Anterior cingulate cortex (tissue), 58 donors: ENCODE measurements at regions not wholly inside any gene's neighbourhood (a gene's known extent, or its start where the extent isn't known, plus 50 kb on each side); places are given as distances from the start of the nearest gene placed in this dataset.

ENCODE experiments used
- DNase-seq, 58 donors: peaks; one replicate each; lab custom pipeline; 2025; lab: John Stamatoyannopoulos, UW

GRCh38 chr20:52655395-52655794 is 316.8 kb upstream of the TSHZ2 start:
- no peak for DNase-seq

- no peak for DNase-seq
Measured at GRCh38 chr20:52654567-52654966, 317.6 kb upstream of the TSHZ2 start.

GRCh38 chr20:52652271-52652670 is 319.9 kb upstream of the TSHZ2 start:
- no peak for DNase-seq

GRCh38 chr20:52649727-52650126 is 322.4 kb upstream of the TSHZ2 start:
- no peak for DNase-seq

- no peak for DNase-seq
Measured at GRCh38 chr20:52645822-52646221, 326.3 kb upstream of the TSHZ2 start.

GRCh38 chr20:52643034-52643433 is 329.1 kb upstream of the TSHZ2 start:
- DNase-seq, result no peak

GRCh38 chr20:52637201-52637600 is 335.0 kb upstream of the TSHZ2 start:
- DNase-seq, result no peak

- no peak for DNase-seq
Measured at GRCh38 chr20:52631469-52631868, 340.7 kb upstream of the TSHZ2 start.

GRCh38 chr20:52630138-52630537 is 342.0 kb upstream of the TSHZ2 start:
- no peak for DNase-seq

- no peak for DNase-seq
Measured at GRCh38 chr20:52624281-52624680, 347.9 kb upstream of the TSHZ2 start.

- no peak for DNase-seq
Measured at GRCh38 chr20:52622081-52622480, 350.1 kb upstream of the TSHZ2 start.

- no peak for DNase-seq
Measured at GRCh38 chr20:52621401-52621800, 350.8 kb upstream of the TSHZ2 start.

- no peak for DNase-seq
Measured at GRCh38 chr20:52619671-52620070, 352.5 kb upstream of the TSHZ2 start.

GRCh38 chr20:52619101-52619500 is 353.1 kb upstream of the TSHZ2 start:
- DNase-seq, result peak in 4 of 58 donors; percentile 0 to 2 (median 1)

GRCh38 chr20:52616629-52617028 is 355.5 kb upstream of the TSHZ2 start:
- DNase-seq, result no peak

- DNase-seq, result no peak
Measured at GRCh38 chr20:52614051-52614863, 357.9 kb upstream of the TSHZ2 start.

- no peak for DNase-seq
Measured at GRCh38 chr20:52612046-52612632, 360.0 kb upstream of the TSHZ2 start.

- DNase-seq, result no peak
Measured at GRCh38 chr20:52610749-52611148, 361.4 kb upstream of the TSHZ2 start.

GRCh38 chr20:52601295-52601971 is 370.7 kb upstream of the TSHZ2 start:
- DNase-seq, result no peak

GRCh38 chr20:52596256-52596655 is 375.9 kb upstream of the TSHZ2 start:
- DNase-seq, result no peak

GRCh38 chr20:52595518-52595917 is 376.6 kb upstream of the TSHZ2 start:
- no peak for DNase-seq

- DNase-seq, result no peak
Measured at GRCh38 chr20:52593654-52594053, 378.5 kb upstream of the TSHZ2 start.
